Activated CD8-positive, alpha-beta T cell treated with anti-CD3 and anti-CD28 coated beads, Interleukin-2, amount 10 ng/mL, durations not matched to agents 7 days and 5 days (primary cell): ENCODE measurements at regions not wholly inside any gene's neighbourhood (a gene's known extent, or its start where the extent isn't known, plus 50 kb on each side); places are given as distances from the start of the nearest gene placed in this dataset.

Experiments used
- ATAC-seq: fragments of 150-1000 bp; cut with Tn5 transposase; one replicate; pipeline ENCODE4 v1.10.0; 2021; ENCODE audit warnings: moderate library complexity
- CTCF ChIA-PET: fragments of 350-600 bp; sonication (Branson Sonifier 250); formaldehyde crosslinking; loops from one replicate; lab custom pipeline; 2021; ENCODE audit warnings: antibody characterized with exemption; lab: Charles Lee
- POLR2A ChIA-PET: fragments of 350-600 bp; sonication (Branson Sonifier 250); formaldehyde crosslinking; loops from one replicate; lab custom pipeline; 2021; ENCODE audit warnings: antibody characterized with exemption; lab: Charles Lee
- DNase-seq: peaks from one replicate; pipeline ENCODE4 v3.0.0-alpha.2; 2020
- H3K27ac Mint-ChIP-seq: one replicate; pipeline ENCODE4 v1.8.0; 2021; ENCODE audit warnings: mild to moderate bottlenecking, mixed read lengths
- H3K27me3 Mint-ChIP-seq: one replicate; pipeline ENCODE4 v1.8.0; 2021; ENCODE audit warnings: low read depth, mixed read lengths
- H3K36me3 Mint-ChIP-seq: one replicate; pipeline ENCODE4 v1.8.0; 2021; ENCODE audit warnings: low read depth, mixed read lengths
- H3K4me1 Mint-ChIP-seq: one replicate; pipeline ENCODE4 v1.8.0; 2021; ENCODE audit warnings: low read depth, mixed read lengths
- H3K4me3 Mint-ChIP-seq: one replicate; pipeline ENCODE4 v1.8.0; 2021; ENCODE audit warnings: mild to moderate bottlenecking, mixed read lengths
- H3K9me3 Mint-ChIP-seq: one replicate; pipeline ENCODE4 v1.8.0; 2022; ENCODE audit warnings: mixed read lengths; ENCODE audit not compliant: insufficient read depth

GRCh38 chr9:26603617-26604016 is 289.0 kb downstream of the CAAP1 start:
- no peak overlapping the region for H3K4me3 Mint-ChIP-seq
- ATAC-seq (no peak), DNase-seq (no peak)
- H3K36me3 Mint-ChIP-seq, result no peaks in the 10 kb centered on the region
- peaks cover 3% of the 10 kb centered on the region for H3K9me3 Mint-ChIP-seq
- CTCF ChIA-PET, result no interaction called here
- H3K27ac Mint-ChIP-seq, result no peak overlapping the region
- POLR2A ChIA-PET, result no interaction called here
- H3K27me3 Mint-ChIP-seq, result no peaks in the 10 kb centered on the region
- no peaks in the 10 kb centered on the region for H3K4me1 Mint-ChIP-seq

GRCh38 chr9:26597542-26598149 is 295.0 kb downstream of the CAAP1 start:
- H3K9me3 Mint-ChIP-seq, result peaks cover 10% of the 10 kb centered on the region
- H3K4me1 Mint-ChIP-seq, result no peaks in the 10 kb centered on the region
- ChIA-PET CTCF (no interaction called here), POLR2A (no interaction called here)
- no peak for ATAC-seq
- H3K27me3 Mint-ChIP-seq, result no peaks in the 10 kb centered on the region
- DNase-seq, result no peak
- H3K4me3 Mint-ChIP-seq, result no peak overlapping the region
- H3K27ac Mint-ChIP-seq, result no peak overlapping the region
- H3K36me3 Mint-ChIP-seq, result no peaks in the 10 kb centered on the region

GRCh38 chr9:26579056-26579455 is 313.5 kb downstream of the CAAP1 start:
- no peak overlapping the region for H3K27ac Mint-ChIP-seq
- DNase-seq (no peak), ATAC-seq (no peak)
- no peaks in the 10 kb centered on the region for H3K27me3 Mint-ChIP-seq
- H3K4me1 Mint-ChIP-seq, result no peaks in the 10 kb centered on the region
- ChIA-PET POLR2A (no interaction called here), CTCF (no interaction called here)
- peaks cover 5% of the 10 kb centered on the region for H3K9me3 Mint-ChIP-seq
- H3K36me3 Mint-ChIP-seq, result no peaks in the 10 kb centered on the region
- H3K4me3 Mint-ChIP-seq, result no peak overlapping the region

GRCh38 chr9:26574898-26575440 is 317.6 kb downstream of the CAAP1 start:
- Mint-ChIP-seq H3K4me3 (no peak overlapping the region), H3K27ac (no peak overlapping the region), H3K4me1 (no peaks in the 10 kb centered on the region), H3K9me3 (peaks cover 1% of the 10 kb centered on the region), H3K36me3 (no peaks in the 10 kb centered on the region), H3K27me3 (no peaks in the 10 kb centered on the region)
- no peak for DNase-seq
- no peak for ATAC-seq
- ChIA-PET POLR2A (no interaction called here), CTCF (no interaction called here)

- no peaks in the 10 kb centered on the region for H3K4me1 Mint-ChIP-seq
Observed at GRCh38 chr9:26574256-26574655, 318.3 kb downstream of the CAAP1 start.

GRCh38 chr9:26567976-26568375 is 324.6 kb downstream of the CAAP1 start:
- CTCF ChIA-PET, result no interaction called here
- Mint-ChIP-seq H3K36me3 (no peaks in the 10 kb centered on the region), H3K27me3 (no peaks in the 10 kb centered on the region), H3K4me1 (no peaks in the 10 kb centered on the region), H3K4me3 (no peak overlapping the region), H3K9me3 (peaks cover 3% of the 10 kb centered on the region), H3K27ac (no peak overlapping the region)
- DNase-seq (no peak), ATAC-seq (no peak)
- POLR2A ChIA-PET, result no interaction called here

More at GRCh38 chr9:26574256-26574655, 318.3 kb downstream of the CAAP1 start:
- Mint-ChIP-seq H3K36me3 (no peaks in the 10 kb centered on the region), H3K9me3 (no peaks in the 10 kb centered on the region), H3K4me3 (no peak overlapping the region), H3K27ac (no peak overlapping the region), H3K27me3 (no peaks in the 10 kb centered on the region)
- no peak for ATAC-seq
- POLR2A ChIA-PET, result no interaction called here
- CTCF ChIA-PET, result no interaction called here
- no peak for DNase-seq

GRCh38 chr9:26566141-26566540 is 326.5 kb downstream of the CAAP1 start:
- no peak for ATAC-seq
- no peak overlapping the region for H3K4me3 Mint-ChIP-seq
- no peaks in the 10 kb centered on the region for H3K36me3 Mint-ChIP-seq
- H3K27me3 Mint-ChIP-seq, result no peaks in the 10 kb centered on the region
- DNase-seq, result no peak
- ChIA-PET POLR2A (no interaction called here), CTCF (no interaction called here)
- peaks cover 3% of the 10 kb centered on the region for H3K9me3 Mint-ChIP-seq
- no peak overlapping the region for H3K27ac Mint-ChIP-seq
- H3K4me1 Mint-ChIP-seq, result no peaks in the 10 kb centered on the region

GRCh38 chr9:26565118-26565517 is 327.5 kb downstream of the CAAP1 start:
- no peaks in the 10 kb centered on the region for H3K36me3 Mint-ChIP-seq
- no peak overlapping the region for H3K27ac Mint-ChIP-seq
- DNase-seq, result no peak
- POLR2A ChIA-PET, result no interaction called here
- H3K4me1 Mint-ChIP-seq, result no peaks in the 10 kb centered on the region
- H3K9me3 Mint-ChIP-seq, result peaks cover 3% of the 10 kb centered on the region
- H3K4me3 Mint-ChIP-seq, result no peak overlapping the region
- no peak for ATAC-seq
- H3K27me3 Mint-ChIP-seq, result no peaks in the 10 kb centered on the region
- CTCF ChIA-PET, result no interaction called here

- ChIA-PET POLR2A (no interaction called here), CTCF (no interaction called here)
- ATAC-seq (no peak), DNase-seq (no peak)
- Mint-ChIP-seq H3K4me1 (no peaks in the 10 kb centered on the region), H3K4me3 (no peak overlapping the region), H3K27ac (no peak overlapping the region), H3K36me3 (no peaks in the 10 kb centered on the region), H3K9me3 (peaks cover 3% of the 10 kb centered on the region), H3K27me3 (no peaks in the 10 kb centered on the region)
Observed at GRCh38 chr9:26562338-26562737, 330.3 kb downstream of the CAAP1 start.

- no peak for ATAC-seq
- DNase-seq, result no peak
- Mint-ChIP-seq H3K36me3 (no peaks in the 10 kb centered on the region), H3K4me3 (no peak overlapping the region), H3K27ac (no peak overlapping the region), H3K27me3 (no peaks in the 10 kb centered on the region), H3K9me3 (peaks cover 3% of the 10 kb centered on the region), H3K4me1 (no peaks in the 10 kb centered on the region)
- CTCF ChIA-PET, result no interaction called here
- POLR2A ChIA-PET, result no interaction called here
Observed at GRCh38 chr9:26561928-26562327, 330.7 kb downstream of the CAAP1 start.

GRCh38 chr9:26559506-26559905 is 333.1 kb downstream of the CAAP1 start:
- no peak overlapping the region for H3K4me3 Mint-ChIP-seq
- DNase-seq (no peak), ATAC-seq (no peak)
- H3K36me3 Mint-ChIP-seq, result no peaks in the 10 kb centered on the region
- H3K27me3 Mint-ChIP-seq, result no peaks in the 10 kb centered on the region
- ChIA-PET CTCF (no interaction called here), POLR2A (no interaction called here)
- H3K4me1 Mint-ChIP-seq, result no peaks in the 10 kb centered on the region
- no peak overlapping the region for H3K27ac Mint-ChIP-seq
- peaks cover 3% of the 10 kb centered on the region for H3K9me3 Mint-ChIP-seq

- no peak for DNase-seq
- Mint-ChIP-seq H3K4me1 (no peaks in the 10 kb centered on the region), H3K27me3 (no peaks in the 10 kb centered on the region), H3K9me3 (no peaks in the 10 kb centered on the region), H3K4me3 (no peak overlapping the region), H3K36me3 (no peaks in the 10 kb centered on the region), H3K27ac (no peak overlapping the region)
- ChIA-PET CTCF (no interaction called here), POLR2A (no interaction called here)
- ATAC-seq, result no peak
Observed at GRCh38 chr9:26551971-26552370, 340.6 kb downstream of the CAAP1 start.

- ATAC-seq (no peak), DNase-seq (no peak)
- no peak overlapping the region for H3K4me3 Mint-ChIP-seq
- POLR2A ChIA-PET, result no interaction called here
- no peaks in the 10 kb centered on the region for H3K27me3 Mint-ChIP-seq
- no peaks in the 10 kb centered on the region for H3K36me3 Mint-ChIP-seq
- no peaks in the 10 kb centered on the region for H3K4me1 Mint-ChIP-seq
- CTCF ChIA-PET, result no interaction called here
- H3K9me3 Mint-ChIP-seq, result no peaks in the 10 kb centered on the region
- no peak overlapping the region for H3K27ac Mint-ChIP-seq
Observed at GRCh38 chr9:26551451-26551850, 341.2 kb downstream of the CAAP1 start.
